Trophoblast cell (in vitro differentiated cells and primary cell): ENCODE measurements at regions not wholly inside any gene's neighbourhood (a gene's known extent, or its start where the extent isn't known, plus 50 kb on each side); places are given as distances from the start of the nearest gene placed in this dataset.
"Not testable (repeated sequence)": the region's sequence is repeated elsewhere in the genome, so short reads cannot be mapped to it uniquely, and the experiment has no call there.

Experiments
- DNase-seq, 2 donors: peaks; one replicate each; pipeline ENCODE4 v3.0.0-alpha.2; 2016
- H2AFZ ChIP-seq: 2 replicates; pipeline ENCODE4 v1.6.1; 2013; ENCODE audit warnings: low read length, moderate library complexity, mild to moderate bottlenecking; ENCODE audit not compliant: insufficient read depth, poor library complexity
- H2AK5ac ChIP-seq: 2 replicates; pipeline ENCODE4 v1.6.1; 2013; ENCODE audit warnings: mild to moderate bottlenecking, low read length
- H2BK120ac ChIP-seq: 2 replicates; pipeline ENCODE4 v1.6.1; 2013; ENCODE audit warnings: low read length, mild to moderate bottlenecking, moderate library complexity; ENCODE audit not compliant: insufficient read depth, poor library complexity
- H2BK12ac ChIP-seq: 2 replicates; pipeline ENCODE4 v1.6.1; 2013; ENCODE audit warnings: mild to moderate bottlenecking, low read length, moderate library complexity
- H2BK5ac ChIP-seq: 2 replicates; pipeline ENCODE4 v1.6.1; 2013; ENCODE audit warnings: low read length, low read depth, moderate library complexity, mild to moderate bottlenecking; ENCODE audit not compliant: poor library complexity
- H3K14ac ChIP-seq: 2 replicates; pipeline ENCODE4 v1.6.1; 2013; ENCODE audit warnings: mild to moderate bottlenecking, low read length
- H3K18ac ChIP-seq: 2 replicates; pipeline ENCODE4 v1.6.1; 2013; ENCODE audit warnings: mild to moderate bottlenecking, low read length
- H3K23ac ChIP-seq: 2 replicates; pipeline ENCODE4 v1.6.1; 2013; ENCODE audit warnings: low read length
- H3K27ac ChIP-seq: 2 replicates; pipeline ENCODE4 v1.5.1; 2013; ENCODE audit warnings: low read depth, mild to moderate bottlenecking, inconsistent platforms, low read length, moderate library complexity
- H3K27me3 ChIP-seq: 2 replicates; pipeline ENCODE4 v1.6.1; 2013; ENCODE audit warnings: inconsistent platforms, mild to moderate bottlenecking, low read length, moderate library complexity; ENCODE audit not compliant: insufficient read depth
- H3K36me3 ChIP-seq, 2 experiments: 1 replicate in 1 of 2; 2 replicates in 1 of 2; pipeline ENCODE4 v1.6.1; 2013; ENCODE audit warnings: low read length in 2 of 2, mild to moderate bottlenecking in 2 of 2, moderate library complexity in 1 of 2; ENCODE audit not compliant: insufficient read depth in 2 of 2, control insufficient read depth in 1 of 2
- H3K4ac ChIP-seq: 2 replicates; pipeline ENCODE4 v1.6.1; 2013; ENCODE audit warnings: low read depth, mild to moderate bottlenecking, low read length, moderate library complexity
- H3K4me1 ChIP-seq, 2 experiments: 1 replicate in 1 of 2; 2 replicates in 1 of 2; pipeline ENCODE4 v1.6.1; 2013; ENCODE audit warnings: low read length in 2 of 2, mild to moderate bottlenecking in 2 of 2, moderate library complexity in 1 of 2; ENCODE audit not compliant: insufficient read depth in 2 of 2, control insufficient read depth in 1 of 2
- H3K4me2 ChIP-seq: 2 replicates; pipeline ENCODE4 v1.6.1; 2013; ENCODE audit warnings: inconsistent platforms, mild to moderate bottlenecking, low read length, moderate library complexity
- H3K4me3 ChIP-seq: 2 replicates; pipeline ENCODE4 v1.5.1; 2013; ENCODE audit warnings: mild to moderate bottlenecking, low read depth, low read length, inconsistent platforms
- H3K79me1 ChIP-seq: one replicate; pipeline ENCODE4 v1.6.1; 2013; ENCODE audit warnings: low read length
- H3K79me2 ChIP-seq: 2 replicates; pipeline ENCODE4 v1.6.1; 2013; ENCODE audit warnings: low read length, mild to moderate bottlenecking; ENCODE audit not compliant: control insufficient read depth, insufficient read depth, poor library complexity
- H3K9ac ChIP-seq: 2 replicates; pipeline ENCODE4 v1.6.1; 2013; ENCODE audit warnings: mild to moderate bottlenecking, low read length
- H3K9me3 ChIP-seq: 2 replicates; pipeline ENCODE4 v1.6.1; 2013; ENCODE audit warnings: low read depth, mild to moderate bottlenecking, control low read depth, inconsistent platforms, low read length; ENCODE audit not compliant: insufficient read depth
- H4K12ac ChIP-seq: 2 replicates; pipeline ENCODE4 v1.6.1; 2013; ENCODE audit warnings: low read depth, mild to moderate bottlenecking, low read length, moderate library complexity
- H4K8ac ChIP-seq: 2 replicates; pipeline ENCODE4 v1.6.1; 2013; ENCODE audit warnings: low read depth, mild to moderate bottlenecking, low read length, moderate library complexity
- H4K91ac ChIP-seq: one replicate; pipeline ENCODE4 v1.6.1; 2013; ENCODE audit warnings: low read depth, mild to moderate bottlenecking, low read length, moderate library complexity
- WGBS: extraction: QIAGEN DNeasy Blood & Tissue Kit; methylation state at CpG from one replicate; pipeline ENCODE4 v1.1.7; 2013; ENCODE audit warnings: missing lambda C conversion rate; ENCODE audit not compliant: insufficient read length, insufficient coverage; ENCODE audit errors: extremely low coverage; 5-methylcytosine and 5-hydroxymethylcytosine counted together

GRCh38 chr7:91719008-91719407, 161.5 kb downstream of the MTERF1 start:
- no peak overlapping the region for H2BK12ac ChIP-seq
- no peak overlapping the region for H3K23ac ChIP-seq
- DNase-seq = no peak
- H3K27me3 ChIP-seq = no peaks in the 10 kb centered on the region
- H3K9me3 ChIP-seq = no peaks in the 10 kb centered on the region
- H3K4me2 ChIP-seq = no peak overlapping the region
- H4K91ac ChIP-seq = no peak overlapping the region
- no peak overlapping the region for H3K4ac ChIP-seq
- H3K4me3 ChIP-seq = no peak overlapping the region
- H3K14ac ChIP-seq = no peak overlapping the region
- no peaks in the 10 kb centered on the region for H3K79me1 ChIP-seq
- H3K27ac ChIP-seq = no peak overlapping the region
- H2BK5ac ChIP-seq = no peak overlapping the region
- no CpG with 5 or more reads among the region's 1 CpG for WGBS
- H3K4me1 ChIP-seq = no peaks in the 10 kb centered on the region
- H4K12ac ChIP-seq = no peak overlapping the region
- no peak overlapping the region for H3K18ac ChIP-seq
- H3K79me2 ChIP-seq = no peaks in the 10 kb centered on the region
- no peak overlapping the region for H2AFZ ChIP-seq
- no peak overlapping the region for H2BK120ac ChIP-seq
- H3K9ac ChIP-seq = no peak overlapping the region
- H3K36me3 ChIP-seq = no peaks in the 10 kb centered on the region
- H2AK5ac ChIP-seq = no peak overlapping the region
- H4K8ac ChIP-seq = no peak overlapping the region

DNA sequence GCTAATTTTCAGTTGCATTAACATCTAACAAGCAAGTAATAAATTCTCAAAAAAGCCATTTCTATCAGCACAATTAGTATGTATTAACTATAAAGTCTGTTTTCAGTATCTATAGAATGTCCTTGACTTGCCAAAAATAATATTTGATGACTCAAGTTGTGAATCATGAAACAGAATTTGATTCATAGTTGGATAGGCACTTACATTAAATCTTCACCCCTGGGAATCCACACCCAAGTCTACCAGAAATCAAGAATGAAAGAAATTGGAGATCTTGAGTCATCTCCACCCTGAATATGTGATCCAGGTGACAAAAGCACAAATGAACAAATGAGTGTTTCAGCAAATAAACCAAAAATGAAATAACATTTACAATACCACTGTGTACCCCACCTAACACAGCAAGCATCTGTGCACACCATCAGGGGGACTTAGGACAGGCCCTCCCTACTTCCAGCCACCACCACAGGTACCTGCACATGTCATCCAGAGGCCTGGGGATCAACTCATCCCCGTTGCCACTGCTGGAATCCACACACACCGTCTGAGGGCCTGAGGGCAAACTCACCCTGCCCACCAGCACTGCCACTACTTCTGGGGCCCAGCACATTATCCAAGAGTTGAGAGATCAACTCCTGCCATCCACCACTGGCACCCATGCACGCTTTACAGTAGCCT, 160.1 kb downstream of the MTERF1 start:
- H3K79me2 ChIP-seq = no peaks in the 10 kb centered on the region
- no peak overlapping the region for H4K8ac ChIP-seq
- H3K23ac ChIP-seq = no peak overlapping the region
- H2BK5ac ChIP-seq = no peak overlapping the region
- H2BK12ac ChIP-seq = no peak overlapping the region
- H4K12ac ChIP-seq = no peak overlapping the region
- H3K9ac ChIP-seq = no peak overlapping the region
- no peaks in the 10 kb centered on the region for H3K27me3 ChIP-seq
- no peaks in the 10 kb centered on the region for H3K9me3 ChIP-seq
- WGBS = no CpG with 5 or more reads among the region's 3 CpGs
- no peak overlapping the region for H3K4me2 ChIP-seq
- no peaks in the 10 kb centered on the region for H3K79me1 ChIP-seq
- H3K36me3 ChIP-seq = no peaks in the 10 kb centered on the region
- DNase-seq = no peak
- H3K4me3 ChIP-seq = no peak overlapping the region
- no peak overlapping the region for H4K91ac ChIP-seq
- no peak overlapping the region for H3K27ac ChIP-seq
- no peak overlapping the region for H3K18ac ChIP-seq
- no peak overlapping the region for H3K4ac ChIP-seq
- no peak overlapping the region for H3K14ac ChIP-seq
- H3K4me1 ChIP-seq = no peaks in the 10 kb centered on the region
- H2BK120ac ChIP-seq = no peak overlapping the region
- H2AFZ ChIP-seq = no peak overlapping the region
- no peak overlapping the region for H2AK5ac ChIP-seq

DNA sequence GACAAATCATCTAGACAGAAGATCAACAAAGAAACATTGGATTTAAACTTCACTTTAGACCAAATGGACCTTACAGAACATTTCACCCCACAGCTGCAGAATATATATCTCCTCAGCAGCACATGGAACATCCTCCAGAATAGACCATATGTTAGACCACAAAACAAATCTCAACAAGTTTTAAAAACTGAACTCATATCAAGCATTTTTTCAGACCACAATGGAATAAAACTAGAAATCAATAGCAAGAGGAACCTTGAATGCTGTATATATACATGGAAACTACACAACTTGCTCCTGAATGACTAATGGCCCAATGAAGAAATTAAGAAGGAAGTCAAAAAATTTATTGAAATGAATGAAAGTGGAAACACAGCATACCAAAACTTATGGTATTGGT, 157.7 kb downstream of the MTERF1 start:
- H3K4ac ChIP-seq = no peak overlapping the region
- DNase-seq = no peak

DNA sequence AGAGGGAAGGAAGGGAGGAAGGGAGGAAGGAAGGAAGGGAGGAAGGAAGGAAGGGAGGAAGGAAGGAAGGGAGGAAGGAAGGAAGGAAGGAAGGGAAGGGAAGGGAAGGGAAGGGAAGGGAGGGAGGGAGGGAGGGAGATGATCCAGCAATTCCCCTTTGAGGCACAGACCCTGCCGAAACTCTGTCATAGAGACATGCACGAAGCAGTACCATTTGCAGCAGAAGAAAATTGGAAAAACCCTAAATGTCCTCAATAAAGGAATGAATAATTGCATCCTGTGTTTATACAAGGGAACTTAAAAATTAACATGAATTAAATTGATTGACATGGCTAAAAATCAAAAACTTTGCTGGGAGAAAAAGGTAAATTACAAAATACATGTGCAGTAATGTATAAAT, 151.5 kb downstream of the MTERF1 start:
- H3K4me3 ChIP-seq, H3K79me1 ChIP-seq, H3K14ac ChIP-seq, H3K36me3 ChIP-seq, H3K4me2 ChIP-seq, H2AFZ ChIP-seq, H3K27me3 ChIP-seq, H3K23ac ChIP-seq, H3K79me2 ChIP-seq, H3K9ac ChIP-seq, H4K8ac ChIP-seq, H2BK12ac ChIP-seq, H2BK120ac ChIP-seq, H2AK5ac ChIP-seq, H3K4ac ChIP-seq, H4K91ac ChIP-seq, H2BK5ac ChIP-seq, DNase-seq, H4K12ac ChIP-seq, H3K18ac ChIP-seq, H3K9me3 ChIP-seq, H3K4me1 ChIP-seq, H3K27ac ChIP-seq: not testable (repeated sequence)
- no CpG with 5 or more reads among the region's 2 CpGs for WGBS

More for the DNA sequence above, 157.7 kb downstream of the MTERF1 start:
- H2AFZ ChIP-seq = no peak overlapping the region
- H2BK12ac ChIP-seq = no peak overlapping the region
- no peak overlapping the region for H4K91ac ChIP-seq
- no peaks in the 10 kb centered on the region for H3K4me1 ChIP-seq
- H3K4me2 ChIP-seq = no peak overlapping the region
- no peak overlapping the region for H4K8ac ChIP-seq
- no peak overlapping the region for H3K9ac ChIP-seq
- H3K79me1 ChIP-seq = no peaks in the 10 kb centered on the region
- H3K79me2 ChIP-seq = no peaks in the 10 kb centered on the region
- no peaks in the 10 kb centered on the region for H3K27me3 ChIP-seq
- H2AK5ac ChIP-seq = no peak overlapping the region
- no peak overlapping the region for H3K14ac ChIP-seq
- H3K18ac ChIP-seq = no peak overlapping the region
- no peak overlapping the region for H3K4me3 ChIP-seq
- H3K9me3 ChIP-seq = no peaks in the 10 kb centered on the region
- H3K23ac ChIP-seq = no peak overlapping the region
- no peak overlapping the region for H2BK120ac ChIP-seq
- H3K27ac ChIP-seq = no peak overlapping the region
- H3K36me3 ChIP-seq = no peaks in the 10 kb centered on the region
- H2BK5ac ChIP-seq = no peak overlapping the region
- no peak overlapping the region for H4K12ac ChIP-seq
